GM23338 (cell line): ENCODE measurements at regions not wholly inside any gene's neighbourhood (a gene's known extent, or its start where the extent isn't known, plus 50 kb on each side); places are given as distances from the start of the nearest gene placed in this dataset.

ENCODE experiments used
- ATAC-seq: fragments of 200-7000 bp; cut with Tn5 transposase; 3 replicates; pipeline ENCODE4 v1.9.1; 2020
- DNase-seq: peaks from one replicate; pipeline ENCODE4 v3.0.0-alpha.2; 2015; ENCODE audit warnings: low spot score
- H2AFZ ChIP-seq: fragments of 200-600 bp; sonication (generic); 2 replicates; pipeline ENCODE4 v1.8.0; 2016; ENCODE audit warnings: antibody characterized with exemption, mild to moderate bottlenecking, moderate library complexity
- H3F3A ChIP-seq: fragments of 200-600 bp; sonication (generic); replicated peaks from 2 replicates; pipeline ENCODE4 v1.8.0; 2017; ENCODE audit warnings: antibody characterized with exemption, mixed run types, low read depth
- H3K27ac ChIP-seq: fragments of 200-600 bp; sonication (generic); 2 replicates; pipeline ENCODE4 v1.6.1; 2016; ENCODE audit warnings: low read depth
- H3K27me3 ChIP-seq: fragments of 200-600 bp; sonication (generic); 2 replicates; pipeline ENCODE4 v1.8.0; 2016; ENCODE audit warnings: mild to moderate bottlenecking, mixed run types, moderate library complexity; ENCODE audit not compliant: insufficient read depth
- H3K36me3 ChIP-seq: fragments of 200-600 bp; sonication (generic); 2 replicates; pipeline ENCODE4 v1.8.0; 2016; ENCODE audit warnings: mild to moderate bottlenecking; ENCODE audit not compliant: insufficient read depth
- H3K4me1 ChIP-seq: fragments of 200-600 bp; sonication (generic); 2 replicates; pipeline ENCODE4 v1.8.0; 2016; ENCODE audit warnings: mild to moderate bottlenecking, moderate library complexity; ENCODE audit not compliant: insufficient read depth
- H3K4me2 ChIP-seq: fragments of 200-600 bp; sonication (generic); 2 replicates; pipeline ENCODE4 v1.7.1; 2017; ENCODE audit warnings: mixed run types
- H3K4me3 ChIP-seq: fragments of 200-600 bp; sonication (generic); 2 replicates; pipeline ENCODE4 v1.6.1; 2016; ENCODE audit warnings: mixed run types
- H3K79me2 ChIP-seq: fragments of 200-600 bp; sonication (generic); replicated peaks from 2 replicates; pipeline ENCODE4 v1.8.0; 2017; ENCODE audit warnings: mild to moderate bottlenecking; ENCODE audit not compliant: insufficient read depth
- H3K9me2 ChIP-seq: fragments of 200-600 bp; sonication (generic); 2 replicates; pipeline ENCODE4 v1.8.0; 2017; ENCODE audit not compliant: insufficient read depth
- H4K20me1 ChIP-seq: fragments of 200-600 bp; sonication (generic); replicated peaks from 2 replicates; pipeline ENCODE4 v1.8.0; 2017; ENCODE audit warnings: mild to moderate bottlenecking; ENCODE audit not compliant: insufficient read depth
- H3K27ac Mint-ChIP-seq: 2 replicates; pipeline ENCODE4 v1.8.0; 2020; ENCODE audit warnings: inconsistent platforms, mild to moderate bottlenecking, moderate library complexity, mixed read lengths
- H3K27me3 Mint-ChIP-seq: 3 replicates; pipeline ENCODE4 v1.8.0; 2022; ENCODE audit warnings: low read depth, mild to moderate bottlenecking, moderate library complexity, mixed read lengths, inconsistent platforms; ENCODE audit not compliant: insufficient read depth, poor library complexity
- H3K36me3 Mint-ChIP-seq: 3 replicates; pipeline ENCODE4 v1.8.0; 2021; ENCODE audit warnings: low read depth, mild to moderate bottlenecking, inconsistent platforms, moderate library complexity, mixed read lengths
- H3K4me1 Mint-ChIP-seq: 3 replicates; pipeline ENCODE4 v1.8.0; 2020; ENCODE audit warnings: mild to moderate bottlenecking, inconsistent platforms, mixed read lengths
- H3K4me3 Mint-ChIP-seq: 3 replicates; pipeline ENCODE4 v1.8.0; 2021; ENCODE audit warnings: moderate library complexity, mild to moderate bottlenecking, inconsistent platforms, mixed read lengths
- H3K9me3 Mint-ChIP-seq: 3 replicates; pipeline ENCODE4 v1.8.0; 2020; ENCODE audit warnings: moderate library complexity, mild to moderate bottlenecking, inconsistent platforms, mixed read lengths
- EZH2phosphoT487 ChIP-seq: fragments of 200-600 bp; sonication (generic); IDR thresholded peaks from one replicate; pipeline ENCODE4 v1.8.1; 2018; ENCODE audit warnings: antibody characterized with exemption; ENCODE audit not compliant: unreplicated experiment
- STAT1 ChIP-seq: IDR thresholded peaks from one replicate; pipeline ENCODE4 v1.6.1; 2016; ENCODE audit warnings: antibody characterized with exemption; ENCODE audit not compliant: unreplicated experiment
- ZNF114 ChIP-seq: fragments of 250-450 bp; sonication (Bioruptor Pico); IDR thresholded peaks from 2 replicates; pipeline ENCODE4 v1.5.0; 2020; ENCODE audit warnings: mild to moderate bottlenecking, moderate library complexity
- TF ChIP-seq, protein P1 (sequence below), 2 experiments: fragments of 200-600 bp in 1 of 2; sonication (generic) in 1 of 2; conservative IDR thresholded peaks; 2 replicates each; pipeline versions ENCODE4 v1.5.1 to v1.6.1; 2016 to 2017; ENCODE audit warnings: antibody characterized with exemption in 2 of 2, low read depth in 2 of 2, mild to moderate bottlenecking in 2 of 2, moderate library complexity in 1 of 2
- TF ChIP-seq, protein P2 (sequence below): fragments of 250-450 bp; sonication (Bioruptor Pico); IDR thresholded peaks from 2 replicates; pipeline ENCODE4 v1.5.0; 2020; ENCODE audit warnings: mild to moderate bottlenecking, moderate library complexity

DNA sequence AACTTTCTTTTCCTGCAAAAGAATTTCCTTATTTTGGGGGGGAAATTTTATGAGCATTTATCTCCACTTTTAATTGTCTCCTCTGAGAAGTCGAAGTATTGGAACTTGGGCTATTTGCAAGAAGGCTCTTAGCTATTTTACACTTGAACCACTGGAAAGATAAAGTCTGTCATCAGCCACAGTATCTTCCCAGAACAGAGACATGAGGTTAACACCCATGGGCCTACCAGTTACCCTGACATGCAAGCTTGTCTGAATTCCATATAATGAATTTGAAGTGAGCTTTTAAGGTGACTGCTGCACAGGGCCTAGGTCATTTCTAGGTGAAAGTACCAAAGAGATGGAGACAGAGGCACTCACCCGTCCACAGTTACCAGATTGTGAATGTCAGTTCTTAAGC is 193.1 kb downstream of the SIM1 start (continued):
- TF ChIP-seq, protein P1, sequence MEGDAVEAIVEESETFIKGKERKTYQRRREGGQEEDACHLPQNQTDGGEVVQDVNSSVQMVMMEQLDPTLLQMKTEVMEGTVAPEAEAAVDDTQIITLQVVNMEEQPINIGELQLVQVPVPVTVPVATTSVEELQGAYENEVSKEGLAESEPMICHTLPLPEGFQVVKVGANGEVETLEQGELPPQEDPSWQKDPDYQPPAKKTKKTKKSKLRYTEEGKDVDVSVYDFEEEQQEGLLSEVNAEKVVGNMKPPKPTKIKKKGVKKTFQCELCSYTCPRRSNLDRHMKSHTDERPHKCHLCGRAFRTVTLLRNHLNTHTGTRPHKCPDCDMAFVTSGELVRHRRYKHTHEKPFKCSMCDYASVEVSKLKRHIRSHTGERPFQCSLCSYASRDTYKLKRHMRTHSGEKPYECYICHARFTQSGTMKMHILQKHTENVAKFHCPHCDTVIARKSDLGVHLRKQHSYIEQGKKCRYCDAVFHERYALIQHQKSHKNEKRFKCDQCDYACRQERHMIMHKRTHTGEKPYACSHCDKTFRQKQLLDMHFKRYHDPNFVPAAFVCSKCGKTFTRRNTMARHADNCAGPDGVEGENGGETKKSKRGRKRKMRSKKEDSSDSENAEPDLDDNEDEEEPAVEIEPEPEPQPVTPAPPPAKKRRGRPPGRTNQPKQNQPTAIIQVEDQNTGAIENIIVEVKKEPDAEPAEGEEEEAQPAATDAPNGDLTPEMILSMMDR (conservative IDR thresholded peaks at IDR 0.05; ENCODE audit: low read depth in 2 of 2), result no peak
- TF ChIP-seq ZNF114 (CRISPR knock-in tag), result no peak
- TF ChIP-seq STAT1, result no peak

DNA sequence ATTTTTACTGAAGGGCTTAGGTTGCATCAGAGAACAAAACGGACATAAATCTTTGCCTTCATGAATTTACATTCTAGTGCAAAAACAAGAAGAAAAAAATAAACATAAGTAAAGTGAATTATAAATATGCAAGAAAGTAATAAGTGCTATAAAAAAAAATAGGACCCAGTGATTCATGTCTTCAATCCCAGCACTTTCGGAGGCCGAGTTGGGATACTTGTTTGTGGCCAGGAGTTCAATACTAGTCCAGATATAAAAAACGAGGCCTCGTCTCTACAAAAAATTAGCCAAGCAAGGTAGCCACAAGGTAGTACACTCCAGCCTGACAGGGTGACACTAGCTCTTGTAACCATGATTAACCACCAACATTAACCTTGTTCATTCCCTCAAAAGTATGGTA is 193.5 kb downstream of the SIM1 start:
- ATAC-seq, result no peak
- no peaks in the 10 kb centered on the region for H3K27me3 ChIP-seq
- peaks cover 34% of the 10 kb centered on the region for H3K4me1 ChIP-seq
- no peaks in the 10 kb centered on the region; the same call in 2 of the 3 replicates for H3K36me3 Mint-ChIP-seq
- H3K27ac Mint-ChIP-seq, result no peak overlapping the region
- no peak overlapping the region for H3K27ac ChIP-seq
- TF ChIP-seq, protein P2, sequence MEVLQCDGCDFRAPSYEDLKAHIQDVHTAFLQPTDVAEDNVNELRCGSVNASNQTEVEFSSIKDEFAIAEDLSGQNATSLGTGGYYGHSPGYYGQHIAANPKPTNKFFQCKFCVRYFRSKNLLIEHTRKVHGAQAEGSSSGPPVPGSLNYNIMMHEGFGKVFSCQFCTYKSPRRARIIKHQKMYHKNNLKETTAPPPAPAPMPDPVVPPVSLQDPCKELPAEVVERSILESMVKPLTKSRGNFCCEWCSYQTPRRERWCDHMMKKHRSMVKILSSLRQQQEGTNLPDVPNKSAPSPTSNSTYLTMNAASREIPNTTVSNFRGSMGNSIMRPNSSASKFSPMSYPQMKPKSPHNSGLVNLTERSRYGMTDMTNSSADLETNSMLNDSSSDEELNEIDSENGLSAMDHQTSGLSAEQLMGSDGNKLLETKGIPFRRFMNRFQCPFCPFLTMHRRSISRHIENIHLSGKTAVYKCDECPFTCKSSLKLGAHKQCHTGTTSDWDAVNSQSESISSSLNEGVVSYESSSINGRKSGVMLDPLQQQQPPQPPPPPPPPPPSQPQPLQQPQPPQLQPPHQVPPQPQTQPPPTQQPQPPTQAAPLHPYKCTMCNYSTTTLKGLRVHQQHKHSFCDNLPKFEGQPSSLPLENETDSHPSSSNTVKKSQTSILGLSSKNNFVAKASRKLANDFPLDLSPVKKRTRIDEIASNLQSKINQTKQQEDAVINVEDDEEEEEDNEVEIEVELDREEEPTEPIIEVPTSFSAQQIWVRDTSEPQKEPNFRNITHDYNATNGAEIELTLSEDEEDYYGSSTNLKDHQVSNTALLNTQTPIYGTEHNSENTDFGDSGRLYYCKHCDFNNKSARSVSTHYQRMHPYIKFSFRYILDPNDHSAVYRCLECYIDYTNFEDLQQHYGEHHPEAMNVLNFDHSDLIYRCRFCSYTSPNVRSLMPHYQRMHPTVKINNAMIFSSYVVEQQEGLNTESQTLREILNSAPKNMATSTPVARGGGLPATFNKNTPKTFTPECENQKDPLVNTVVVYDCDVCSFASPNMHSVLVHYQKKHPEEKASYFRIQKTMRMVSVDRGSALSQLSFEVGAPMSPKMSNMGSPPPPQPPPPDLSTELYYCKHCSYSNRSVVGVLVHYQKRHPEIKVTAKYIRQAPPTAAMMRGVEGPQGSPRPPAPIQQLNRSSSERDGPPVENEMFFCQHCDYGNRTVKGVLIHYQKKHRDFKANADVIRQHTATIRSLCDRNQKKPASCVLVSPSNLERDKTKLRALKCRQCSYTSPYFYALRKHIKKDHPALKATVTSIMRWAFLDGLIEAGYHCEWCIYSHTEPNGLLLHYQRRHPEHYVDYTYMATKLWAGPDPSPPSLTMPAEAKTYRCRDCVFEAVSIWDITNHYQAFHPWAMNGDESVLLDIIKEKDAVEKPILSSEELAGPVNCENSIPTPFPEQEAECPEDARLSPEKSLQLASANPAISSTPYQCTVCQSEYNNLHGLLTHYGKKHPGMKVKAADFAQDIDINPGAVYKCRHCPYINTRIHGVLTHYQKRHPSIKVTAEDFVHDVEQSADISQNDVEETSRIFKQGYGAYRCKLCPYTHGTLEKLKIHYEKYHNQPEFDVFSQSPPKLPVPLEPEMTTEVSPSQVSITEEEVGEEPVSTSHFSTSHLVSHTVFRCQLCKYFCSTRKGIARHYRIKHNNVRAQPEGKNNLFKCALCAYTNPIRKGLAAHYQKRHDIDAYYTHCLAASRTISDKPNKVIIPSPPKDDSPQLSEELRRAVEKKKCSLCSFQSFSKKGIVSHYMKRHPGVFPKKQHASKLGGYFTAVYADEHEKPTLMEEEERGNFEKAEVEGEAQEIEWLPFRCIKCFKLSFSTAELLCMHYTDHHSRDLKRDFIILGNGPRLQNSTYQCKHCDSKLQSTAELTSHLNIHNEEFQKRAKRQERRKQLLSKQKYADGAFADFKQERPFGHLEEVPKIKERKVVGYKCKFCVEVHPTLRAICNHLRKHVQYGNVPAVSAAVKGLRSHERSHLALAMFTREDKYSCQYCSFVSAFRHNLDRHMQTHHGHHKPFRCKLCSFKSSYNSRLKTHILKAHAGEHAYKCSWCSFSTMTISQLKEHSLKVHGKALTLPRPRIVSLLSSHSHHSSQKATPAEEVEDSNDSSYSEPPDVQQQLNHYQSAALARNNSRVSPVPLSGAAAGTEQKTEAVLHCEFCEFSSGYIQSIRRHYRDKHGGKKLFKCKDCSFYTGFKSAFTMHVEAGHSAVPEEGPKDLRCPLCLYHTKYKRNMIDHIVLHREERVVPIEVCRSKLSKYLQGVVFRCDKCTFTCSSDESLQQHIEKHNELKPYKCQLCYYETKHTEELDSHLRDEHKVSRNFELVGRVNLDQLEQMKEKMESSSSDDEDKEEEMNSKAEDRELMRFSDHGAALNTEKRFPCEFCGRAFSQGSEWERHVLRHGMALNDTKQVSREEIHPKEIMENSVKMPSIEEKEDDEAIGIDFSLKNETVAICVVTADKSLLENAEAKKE, result no peak
- no peak for TF ChIP-seq ZNF114 (CRISPR knock-in tag)
- no peak for TF ChIP-seq STAT1
- TF ChIP-seq EZH2phosphoT487, result no peak
- H3K9me2 ChIP-seq, result peaks cover 3% of the 10 kb centered on the region; the same call in 1 of the 2 replicates
- no peaks in the 10 kb centered on the region for H3F3A ChIP-seq
- H3K4me1 Mint-ChIP-seq, result peaks cover 32% of the 10 kb centered on the region
- no peak overlapping the region for H2AFZ ChIP-seq
- no peaks in the 10 kb centered on the region for H3K27me3 Mint-ChIP-seq
- H3K4me3 ChIP-seq, result no peak overlapping the region
- H3K9me3 Mint-ChIP-seq, result peaks cover 9% of the 10 kb centered on the region; the same call in 2 of the 3 replicates
- no peak overlapping the region for H3K4me3 Mint-ChIP-seq
- no peak overlapping the region for H3K4me2 ChIP-seq
- H3K36me3 ChIP-seq, result no peaks in the 10 kb centered on the region
- H3K79me2 ChIP-seq, result no peaks in the 10 kb centered on the region
- no peaks in the 10 kb centered on the region for H4K20me1 ChIP-seq
- no peak for DNase-seq
